ENCODE measurements at regions not wholly inside any gene's neighbourhood (a gene's known extent, or its start where the extent isn't known, plus 50 kb on each side); places are given as distances from the start of the nearest gene placed in this dataset.

DNA sequence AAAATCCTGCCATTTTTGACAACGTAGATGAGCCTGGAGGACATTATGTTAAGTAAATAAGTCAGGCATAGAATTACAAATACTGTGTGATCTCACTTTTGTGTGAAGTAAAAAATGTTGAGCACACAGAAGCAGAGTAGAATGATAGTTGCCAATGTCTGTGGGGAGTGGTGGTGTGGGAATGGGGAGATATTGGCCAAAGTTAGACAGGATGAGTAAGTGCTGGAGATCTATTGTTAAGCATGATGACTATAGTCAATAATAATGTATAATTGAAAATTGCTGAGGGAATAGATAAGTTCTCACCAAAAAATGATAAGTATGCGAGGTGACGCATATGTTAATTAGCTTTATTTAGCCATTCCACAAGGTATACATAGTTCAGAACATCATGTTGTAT lies 92.0 kb downstream of the GPR85 start:
- Histone ChIP-seq H3K9ac (peak overlapping the region; percentile 53), H3K9me2 (no peaks in the 10 kb centered on the region), H3K4me2 (peak overlapping the region; percentile 48; the same call in 1 of the 2 replicates), H3K27ac (ENCODE audit: low read depth in 2 of 2, low read length in 1 of 2) (peak overlapping the region in 1 of 2 experiments; percentile 71; a peak in 2 of 4 replicates), H3K79me2 (ENCODE audit: insufficient read depth) (peaks cover 19% of the 10 kb centered on the region), H3K27me3 (ENCODE audit: insufficient read depth) (no peaks in the 10 kb centered on the region), H3K4me1 (ENCODE audit: control insufficient read depth in 1 of 2, insufficient read depth in 2 of 2, low read depth in 1 of 2, low read length in 1 of 2) (peaks cover 0 to 9% of the 10 kb centered on the region in 2 experiments; a peak in 1 of 4 replicates), H3F3A (replicated peaks; ENCODE audit: insufficient read depth) (peaks cover 19% of the 10 kb centered on the region), H3K9me3 (no peaks in the 10 kb centered on the region), H3K36me3 (replicated peaks in 1 of 2; ENCODE audit: control insufficient read depth in 1 of 2, insufficient read depth in 2 of 2, low read length in 1 of 2) (no peaks in the 10 kb centered on the region), H3K4me3 (ENCODE audit: low read depth in 2 of 2, low read length in 1 of 2) (0 out of 4 replicates have a peak overlapping the region, but pooled peaks of 1 of the 2 experiments have one; percentile 11), H2AFZ (ENCODE audit: low read depth) (peak overlapping the region; percentile 54), H4K20me1 (ENCODE audit: insufficient read depth) (no peaks in the 10 kb centered on the region)
- ChIA-PET POLR2A (no interaction called here), CTCF (no interaction called here)
- 87% methylated on average over 3 of the region's 3 CpGs for WGBS (ENCODE audit: low lambda C conversion rate)
- TF ChIP-seq FOXM1 (IDR thresholded peaks at IDR 0.05; ENCODE audit: low read depth) (no peak), MEF2A (IDR thresholded peaks at IDR 0.05; ENCODE audit: borderline replicate concordance, low read depth) (no peak), POLR2AphosphoS5 (IDR thresholded peaks at IDR 0.05; ENCODE audit: low read depth, low read length) (no peak), ELF1 (IDR thresholded peaks at IDR 0.05) (no peak), FOSL2 (IDR thresholded peaks at IDR 0.05; ENCODE audit: borderline replicate concordance, low read depth) (0 out of 2 replicates have a peak, but pooled peaks have one; percentile 13)
- TF ChIP-seq, protein P1, sequence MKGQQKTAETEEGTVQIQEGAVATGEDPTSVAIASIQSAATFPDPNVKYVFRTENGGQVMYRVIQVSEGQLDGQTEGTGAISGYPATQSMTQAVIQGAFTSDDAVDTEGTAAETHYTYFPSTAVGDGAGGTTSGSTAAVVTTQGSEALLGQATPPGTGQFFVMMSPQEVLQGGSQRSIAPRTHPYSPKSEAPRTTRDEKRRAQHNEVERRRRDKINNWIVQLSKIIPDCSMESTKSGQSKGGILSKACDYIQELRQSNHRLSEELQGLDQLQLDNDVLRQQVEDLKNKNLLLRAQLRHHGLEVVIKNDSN (IDR thresholded peaks at IDR 0.05; ENCODE audit: borderline replicate concordance, low read depth), result no peak
- TF ChIP-seq, protein P2, sequence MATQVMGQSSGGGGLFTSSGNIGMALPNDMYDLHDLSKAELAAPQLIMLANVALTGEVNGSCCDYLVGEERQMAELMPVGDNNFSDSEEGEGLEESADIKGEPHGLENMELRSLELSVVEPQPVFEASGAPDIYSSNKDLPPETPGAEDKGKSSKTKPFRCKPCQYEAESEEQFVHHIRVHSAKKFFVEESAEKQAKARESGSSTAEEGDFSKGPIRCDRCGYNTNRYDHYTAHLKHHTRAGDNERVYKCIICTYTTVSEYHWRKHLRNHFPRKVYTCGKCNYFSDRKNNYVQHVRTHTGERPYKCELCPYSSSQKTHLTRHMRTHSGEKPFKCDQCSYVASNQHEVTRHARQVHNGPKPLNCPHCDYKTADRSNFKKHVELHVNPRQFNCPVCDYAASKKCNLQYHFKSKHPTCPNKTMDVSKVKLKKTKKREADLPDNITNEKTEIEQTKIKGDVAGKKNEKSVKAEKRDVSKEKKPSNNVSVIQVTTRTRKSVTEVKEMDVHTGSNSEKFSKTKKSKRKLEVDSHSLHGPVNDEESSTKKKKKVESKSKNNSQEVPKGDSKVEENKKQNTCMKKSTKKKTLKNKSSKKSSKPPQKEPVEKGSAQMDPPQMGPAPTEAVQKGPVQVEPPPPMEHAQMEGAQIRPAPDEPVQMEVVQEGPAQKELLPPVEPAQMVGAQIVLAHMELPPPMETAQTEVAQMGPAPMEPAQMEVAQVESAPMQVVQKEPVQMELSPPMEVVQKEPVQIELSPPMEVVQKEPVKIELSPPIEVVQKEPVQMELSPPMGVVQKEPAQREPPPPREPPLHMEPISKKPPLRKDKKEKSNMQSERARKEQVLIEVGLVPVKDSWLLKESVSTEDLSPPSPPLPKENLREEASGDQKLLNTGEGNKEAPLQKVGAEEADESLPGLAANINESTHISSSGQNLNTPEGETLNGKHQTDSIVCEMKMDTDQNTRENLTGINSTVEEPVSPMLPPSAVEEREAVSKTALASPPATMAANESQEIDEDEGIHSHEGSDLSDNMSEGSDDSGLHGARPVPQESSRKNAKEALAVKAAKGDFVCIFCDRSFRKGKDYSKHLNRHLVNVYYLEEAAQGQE (IDR thresholded peaks at IDR 0.05; ENCODE audit: low read depth, low read length), result no peak
- TF ChIP-seq, protein P3, sequence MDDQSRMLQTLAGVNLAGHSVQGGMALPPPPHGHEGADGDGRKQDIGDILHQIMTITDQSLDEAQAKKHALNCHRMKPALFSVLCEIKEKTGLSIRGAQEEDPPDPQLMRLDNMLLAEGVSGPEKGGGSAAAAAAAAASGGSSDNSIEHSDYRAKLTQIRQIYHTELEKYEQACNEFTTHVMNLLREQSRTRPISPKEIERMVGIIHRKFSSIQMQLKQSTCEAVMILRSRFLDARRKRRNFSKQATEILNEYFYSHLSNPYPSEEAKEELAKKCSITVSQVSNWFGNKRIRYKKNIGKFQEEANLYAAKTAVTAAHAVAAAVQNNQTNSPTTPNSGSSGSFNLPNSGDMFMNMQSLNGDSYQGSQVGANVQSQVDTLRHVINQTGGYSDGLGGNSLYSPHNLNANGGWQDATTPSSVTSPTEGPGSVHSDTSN (IDR thresholded peaks at IDR 0.05), result no peak
- DNase-seq, result no peak

DNA sequence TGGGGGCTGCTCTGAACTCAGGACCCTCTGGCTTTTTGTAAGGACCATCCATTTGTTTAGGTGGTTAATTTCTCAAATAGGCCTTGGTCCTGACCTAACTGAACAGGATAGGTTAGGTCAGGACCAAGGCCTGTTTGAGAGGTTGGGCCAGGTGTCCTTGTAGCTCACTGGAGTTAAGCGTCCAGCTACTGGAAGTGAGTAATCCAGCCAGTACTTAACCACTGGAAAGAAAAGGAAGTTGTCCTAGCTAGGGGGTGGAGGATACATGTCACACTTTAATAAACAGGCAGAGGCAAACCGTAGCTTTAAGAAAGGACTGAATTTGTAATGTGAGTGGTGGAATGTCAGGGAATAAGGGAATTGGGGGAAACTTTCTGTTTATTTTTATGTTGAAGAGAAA lies 96.0 kb downstream of the GPR85 start:
- Histone ChIP-seq H2AFZ (ENCODE audit: low read depth) (no peak overlapping the region), H3K4me3 (ENCODE audit: low read depth in 2 of 2, low read length in 1 of 2) (no peak overlapping the region), H3K4me2 (no peak overlapping the region), H3K79me2 (ENCODE audit: insufficient read depth) (peaks cover 19% of the 10 kb centered on the region), H3F3A (replicated peaks; ENCODE audit: insufficient read depth) (peaks cover 37% of the 10 kb centered on the region), H3K27ac (ENCODE audit: low read depth in 2 of 2, low read length in 1 of 2) (no peak overlapping the region), H3K27me3 (ENCODE audit: insufficient read depth) (no peaks in the 10 kb centered on the region), H3K9me3 (no peaks in the 10 kb centered on the region), H3K4me1 (ENCODE audit: control insufficient read depth in 1 of 2, insufficient read depth in 2 of 2, low read depth in 1 of 2, low read length in 1 of 2) (peaks cover 0 to 23% of the 10 kb centered on the region in 2 experiments; a peak in 2 of 4 replicates), H3K9ac (no peak overlapping the region), H3K36me3 (replicated peaks in 1 of 2; ENCODE audit: control insufficient read depth in 1 of 2, insufficient read depth in 2 of 2, low read length in 1 of 2) (no peaks in the 10 kb centered on the region), H4K20me1 (ENCODE audit: insufficient read depth) (no peaks in the 10 kb centered on the region), H3K9me2 (no peaks in the 10 kb centered on the region)
- DNase-seq, result no peak
- 52% methylated on average over 2 of the region's 2 CpGs for WGBS (ENCODE audit: low lambda C conversion rate)
- ChIA-PET POLR2A (no interaction called here), CTCF (interaction anchor here (0.8 to 0.9 kb wide), 2 partner anchors 9 to 431 kb away, joined by 3 read pairs; no protein-coding TSS in a partner anchor)
- TF ChIP-seq, protein P3 (IDR thresholded peaks at IDR 0.05), result no peak
- TF ChIP-seq RFX5 (IDR thresholded peaks at IDR 0.05; ENCODE audit: low read length), result no peak
- TF ChIP-seq EZH2phosphoT487 (IDR thresholded peaks at IDR 0.05; ENCODE audit: borderline replicate concordance, low read depth), result no peak
- no peak for TF ChIP-seq YY1 (IDR thresholded peaks at IDR 0.05; ENCODE audit: low read depth)
- TF ChIP-seq TCF12 (IDR thresholded peaks at IDR 0.05), result no peak
- TF ChIP-seq, protein P4, sequence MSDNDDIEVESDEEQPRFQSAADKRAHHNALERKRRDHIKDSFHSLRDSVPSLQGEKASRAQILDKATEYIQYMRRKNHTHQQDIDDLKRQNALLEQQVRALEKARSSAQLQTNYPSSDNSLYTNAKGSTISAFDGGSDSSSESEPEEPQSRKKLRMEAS (IDR thresholded peaks at IDR 0.05; ENCODE audit: low read depth), result no peak
- TF ChIP-seq FOXJ3 (CRISPR knock-in tag; IDR thresholded peaks at IDR 0.05), result no peak
- TF ChIP-seq MXI1 (IDR thresholded peaks at IDR 0.05; ENCODE audit: low read depth, low read length), result no peak
- no peak for TF ChIP-seq SMC3 (IDR thresholded peaks at IDR 0.05; ENCODE audit: low read depth, low read length)
- TF ChIP-seq, protein P5, sequence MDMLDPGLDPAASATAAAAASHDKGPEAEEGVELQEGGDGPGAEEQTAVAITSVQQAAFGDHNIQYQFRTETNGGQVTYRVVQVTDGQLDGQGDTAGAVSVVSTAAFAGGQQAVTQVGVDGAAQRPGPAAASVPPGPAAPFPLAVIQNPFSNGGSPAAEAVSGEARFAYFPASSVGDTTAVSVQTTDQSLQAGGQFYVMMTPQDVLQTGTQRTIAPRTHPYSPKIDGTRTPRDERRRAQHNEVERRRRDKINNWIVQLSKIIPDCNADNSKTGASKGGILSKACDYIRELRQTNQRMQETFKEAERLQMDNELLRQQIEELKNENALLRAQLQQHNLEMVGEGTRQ (IDR thresholded peaks at IDR 0.05; ENCODE audit: borderline replicate concordance, low read depth, low read length), result no peak
- no peak for TF ChIP-seq NFIC (IDR thresholded peaks at IDR 0.05; ENCODE audit: borderline replicate concordance)

All from SK-N-SH (cell line).